GM12874 (cell line): ENCODE measurements at regions not wholly inside any gene's neighbourhood (a gene's known extent, or its start where the extent isn't known, plus 50 kb on each side); places are given as distances from the start of the nearest gene placed in this dataset.

Experiments
- TF ChIP-seq, protein P1 (sequence below): IDR thresholded peaks from 2 replicates; pipeline ENCODE4 v1.5.1; 2011; ENCODE audit warnings: low read depth, mild to moderate bottlenecking, control low read depth, low read length, moderate library complexity; ENCODE audit not compliant: insufficient read depth

DNA sequence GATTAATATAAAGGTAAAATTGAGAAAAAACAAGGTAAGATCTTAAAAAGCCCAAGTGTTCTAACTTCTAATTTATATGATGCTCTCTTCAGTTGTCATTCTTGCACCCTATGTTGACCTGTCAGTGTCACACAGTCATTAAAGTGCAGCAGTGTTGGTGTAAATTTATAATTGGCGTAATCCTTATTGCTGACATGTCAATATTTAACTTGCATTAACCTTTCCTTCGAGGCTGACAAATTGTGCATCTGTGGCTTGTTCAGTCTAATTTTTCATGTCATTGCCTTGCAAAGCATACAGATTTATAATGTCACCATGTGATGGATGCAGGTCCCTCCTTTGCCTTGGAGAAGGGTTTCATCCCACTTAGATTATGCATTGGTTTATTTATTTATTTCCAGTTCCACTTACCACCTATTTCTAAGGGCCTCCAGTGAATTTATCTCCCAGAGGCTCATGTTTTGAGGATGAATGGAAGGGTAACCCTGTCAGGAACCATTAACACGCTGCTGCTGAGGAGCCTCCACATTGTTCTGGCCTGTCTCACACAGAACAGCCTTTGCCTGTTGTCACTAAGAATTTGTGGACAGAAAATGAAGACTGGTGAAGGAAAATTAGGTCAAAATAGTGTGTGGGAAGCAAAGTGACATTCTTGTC is 1098.5 kb upstream of the LCORL start:
- TF ChIP-seq, protein P1, sequence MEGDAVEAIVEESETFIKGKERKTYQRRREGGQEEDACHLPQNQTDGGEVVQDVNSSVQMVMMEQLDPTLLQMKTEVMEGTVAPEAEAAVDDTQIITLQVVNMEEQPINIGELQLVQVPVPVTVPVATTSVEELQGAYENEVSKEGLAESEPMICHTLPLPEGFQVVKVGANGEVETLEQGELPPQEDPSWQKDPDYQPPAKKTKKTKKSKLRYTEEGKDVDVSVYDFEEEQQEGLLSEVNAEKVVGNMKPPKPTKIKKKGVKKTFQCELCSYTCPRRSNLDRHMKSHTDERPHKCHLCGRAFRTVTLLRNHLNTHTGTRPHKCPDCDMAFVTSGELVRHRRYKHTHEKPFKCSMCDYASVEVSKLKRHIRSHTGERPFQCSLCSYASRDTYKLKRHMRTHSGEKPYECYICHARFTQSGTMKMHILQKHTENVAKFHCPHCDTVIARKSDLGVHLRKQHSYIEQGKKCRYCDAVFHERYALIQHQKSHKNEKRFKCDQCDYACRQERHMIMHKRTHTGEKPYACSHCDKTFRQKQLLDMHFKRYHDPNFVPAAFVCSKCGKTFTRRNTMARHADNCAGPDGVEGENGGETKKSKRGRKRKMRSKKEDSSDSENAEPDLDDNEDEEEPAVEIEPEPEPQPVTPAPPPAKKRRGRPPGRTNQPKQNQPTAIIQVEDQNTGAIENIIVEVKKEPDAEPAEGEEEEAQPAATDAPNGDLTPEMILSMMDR = no peak

DNA sequence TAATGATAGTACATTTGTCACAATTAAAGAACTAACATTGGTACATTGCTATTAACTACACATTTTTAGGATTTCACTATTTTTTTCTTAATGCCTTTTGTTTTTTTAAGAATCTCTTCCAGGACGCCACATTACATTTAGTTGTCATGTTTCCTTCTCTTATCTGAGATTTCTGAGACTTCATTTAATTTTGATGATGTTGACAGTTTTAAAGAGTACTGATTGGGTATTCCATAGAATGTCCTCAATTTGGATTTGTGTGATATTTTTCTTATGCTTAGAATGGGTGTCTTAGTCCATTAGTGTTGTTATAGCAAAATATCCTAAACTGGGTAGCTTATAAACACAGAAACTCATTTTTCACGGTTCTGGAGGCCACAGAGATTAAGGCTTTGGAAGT is 1095.5 kb upstream of the LCORL start:
- TF ChIP-seq, protein P1 = no peak

DNA sequence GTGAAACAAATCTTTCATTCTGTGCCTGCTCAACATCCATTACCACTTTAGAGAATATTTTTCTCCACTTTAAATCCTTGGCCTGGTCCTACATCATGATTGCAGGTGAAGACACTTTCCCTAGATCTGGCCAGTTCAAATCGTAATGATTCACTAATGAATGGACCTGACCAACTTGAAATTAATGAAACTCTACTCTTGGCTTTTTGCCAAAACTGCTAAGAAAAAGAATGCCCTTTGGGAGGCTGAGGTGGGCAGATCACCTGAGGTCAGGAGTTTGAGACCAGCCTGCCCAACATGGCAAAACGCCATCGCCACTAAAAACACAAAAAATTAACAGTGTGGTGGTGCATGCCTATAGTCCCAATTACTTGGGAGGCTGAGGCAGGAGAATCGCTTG is 1082.6 kb upstream of the LCORL start:
- TF ChIP-seq, protein P1 = no peak

DNA sequence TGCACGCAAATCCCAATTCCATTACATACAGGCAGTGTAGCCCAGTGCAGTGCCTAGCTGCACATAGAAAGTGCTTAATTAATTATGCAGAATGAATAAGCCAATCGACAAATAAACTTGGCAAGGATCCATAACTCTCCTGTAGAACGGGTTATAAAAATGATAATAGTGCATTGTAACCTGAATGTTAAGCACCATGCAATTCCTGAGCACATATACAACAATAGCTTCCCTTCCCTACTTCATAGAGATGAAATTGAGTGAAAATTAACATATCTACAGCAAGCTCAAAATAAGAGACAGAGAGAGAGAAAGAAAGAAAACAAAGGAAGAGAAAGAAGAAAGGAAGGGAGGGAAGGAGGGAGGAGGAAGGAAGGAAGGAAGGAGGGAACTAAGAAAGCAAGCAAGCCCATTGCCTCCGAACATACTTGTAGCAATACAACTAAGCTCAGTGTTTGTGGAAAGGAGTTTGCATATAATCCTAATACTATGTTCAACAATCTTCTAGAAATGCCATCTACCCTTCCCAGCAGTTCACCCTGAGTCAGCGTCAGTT is 1074.0 kb upstream of the LCORL start:
- TF ChIP-seq, protein P1 = no peak

DNA sequence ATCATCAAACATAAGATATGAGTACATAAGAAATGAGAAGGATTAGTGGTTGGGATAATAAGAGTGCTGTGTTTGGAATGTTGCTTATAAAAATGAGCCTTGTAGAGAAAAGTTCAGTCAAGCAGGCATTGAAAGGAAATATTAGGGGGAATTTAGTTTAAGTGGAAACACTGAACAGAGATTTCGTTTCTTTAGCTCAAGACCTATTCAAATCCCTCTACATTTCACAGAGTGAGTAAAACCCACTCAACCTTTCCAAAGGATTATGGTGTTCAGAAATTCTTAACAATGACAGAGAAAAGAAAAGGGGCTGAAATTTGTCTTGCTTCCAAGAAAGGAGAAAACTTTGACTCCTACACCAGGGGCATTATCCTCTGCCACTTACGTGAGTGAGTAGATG is 1072.4 kb upstream of the LCORL start:
- TF ChIP-seq, protein P1 = no peak

DNA sequence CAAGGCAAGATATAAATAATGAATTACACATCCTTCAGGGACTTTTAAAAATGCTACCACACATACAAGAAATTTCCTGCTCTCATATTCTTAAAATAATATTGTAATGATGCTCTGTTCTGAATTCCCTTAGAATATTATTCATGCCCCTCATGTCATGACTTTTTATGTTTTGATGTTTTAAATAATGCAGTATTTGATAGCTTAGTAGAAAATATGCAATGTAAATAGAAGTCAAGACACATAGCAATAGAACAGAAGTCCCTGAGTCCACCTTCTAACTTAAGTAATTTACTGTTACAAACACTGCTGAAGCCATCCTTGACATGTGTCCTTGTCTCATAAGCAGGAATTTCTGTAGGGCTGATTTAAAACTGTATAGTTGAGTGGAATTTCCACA is 1071.2 kb upstream of the LCORL start:
- TF ChIP-seq, protein P1 = no peak

DNA sequence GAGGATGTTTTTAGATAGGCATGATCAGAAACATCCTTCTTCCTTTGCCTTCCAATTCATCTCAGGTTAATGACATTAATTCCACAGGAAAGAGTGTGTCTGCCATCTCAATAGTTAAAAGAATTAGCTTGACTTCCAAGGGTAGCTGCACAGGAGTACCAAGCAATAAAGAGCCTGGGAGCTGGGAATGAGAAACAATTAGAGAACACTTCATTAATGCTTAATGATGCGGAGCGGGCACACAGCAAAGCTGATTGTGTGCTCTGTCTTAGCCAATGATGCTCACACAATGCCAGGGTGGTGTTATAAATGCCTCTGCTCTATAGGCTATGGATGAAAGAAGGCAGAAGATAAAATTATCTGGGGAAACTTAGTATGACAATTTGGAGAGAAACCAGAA is 1052.5 kb upstream of the LCORL start:
- TF ChIP-seq, protein P1 = no peak
